CD4-positive, alpha-beta T cell treated with Interleukin-2 at 100 ng/mL for 4 hours (primary cell): ENCODE measurements at regions not wholly inside any gene's neighbourhood (a gene's known extent, or its start where the extent isn't known, plus 50 kb on each side); places are given as distances from the start of the nearest gene placed in this dataset.
"Not testable (repeated sequence)": the region's sequence is repeated elsewhere in the genome, so short reads cannot be mapped to it uniquely, and the experiment has no call there.

Experiments used
- DNase-seq: peaks from one replicate; pipeline ENCODE4 v3.0.0-alpha.2; 2020; ENCODE audit warnings: low spot score

- DNase-seq = not testable (repeated sequence)
Measured at GRCh38 chr13:90606921-90607320, 740.6 kb upstream of the MIR17HG start.

- DNase-seq = no peak
Measured at GRCh38 chr13:90612391-90612790, 735.1 kb upstream of the MIR17HG start.

GRCh38 chr13:90613076-90613795 is 734.3 kb upstream of the MIR17HG start:
- DNase-seq = no peak

GRCh38 chr13:90615236-90615635 is 732.3 kb upstream of the MIR17HG start:
- DNase-seq = no peak

GRCh38 chr13:90615767-90616166 is 731.7 kb upstream of the MIR17HG start:
- DNase-seq = no peak

GRCh38 chr13:90618133-90618532 is 729.4 kb upstream of the MIR17HG start:
- DNase-seq = no peak

GRCh38 chr13:90622541-90622940 is 724.9 kb upstream of the MIR17HG start:
- DNase-seq = no peak

- DNase-seq = no peak
Measured at GRCh38 chr13:90623318-90624011, 724.0 kb upstream of the MIR17HG start.

GRCh38 chr13:90627813-90628212 is 719.7 kb upstream of the MIR17HG start:
- no peak for DNase-seq

GRCh38 chr13:90628471-90628870 is 719.0 kb upstream of the MIR17HG start:
- no peak for DNase-seq

GRCh38 chr13:90630716-90631115 is 716.8 kb upstream of the MIR17HG start:
- no peak for DNase-seq

- DNase-seq = no peak
Measured at GRCh38 chr13:90632184-90632583, 715.3 kb upstream of the MIR17HG start.

GRCh38 chr13:90633849-90634248 is 713.6 kb upstream of the MIR17HG start:
- no peak for DNase-seq

- DNase-seq = no peak
Measured at GRCh38 chr13:90640976-90641375, 706.5 kb upstream of the MIR17HG start.

GRCh38 chr13:90641884-90642283 is 705.6 kb upstream of the MIR17HG start:
- DNase-seq = no peak

GRCh38 chr13:90645582-90645981 is 701.9 kb upstream of the MIR17HG start:
- DNase-seq = no peak

- no peak for DNase-seq
Measured at GRCh38 chr13:90648497-90648896, 699.0 kb upstream of the MIR17HG start.

GRCh38 chr13:90652036-90652435 is 695.5 kb upstream of the MIR17HG start:
- no peak for DNase-seq

GRCh38 chr13:90654970-90655369 is 692.5 kb upstream of the MIR17HG start:
- DNase-seq = no peak

GRCh38 chr13:90664200-90664599 is 683.3 kb upstream of the MIR17HG start:
- DNase-seq = not testable (repeated sequence)

GRCh38 chr13:90673746-90674145 is 673.7 kb upstream of the MIR17HG start:
- no peak for DNase-seq

- no peak for DNase-seq
Measured at GRCh38 chr13:90675129-90675528, 672.4 kb upstream of the MIR17HG start.

- DNase-seq = no peak
Measured at GRCh38 chr13:90680826-90681225, 666.7 kb upstream of the MIR17HG start.

GRCh38 chr13:90683711-90684131 is 663.8 kb upstream of the MIR17HG start:
- no peak for DNase-seq
